Stimulated activated effector memory CD8-positive, alpha-beta T cell treated with anti-CD3 and anti-CD28 coated beads, Interleukin-12 subunit alpha, Interleukin-12 subunit beta, amount 100 ng/mL, for 72 hours (primary cell): ENCODE measurements at regions not wholly inside any gene's neighbourhood (a gene's known extent, or its start where the extent isn't known, plus 50 kb on each side); places are given as distances from the start of the nearest gene placed in this dataset.

ENCODE experiments used
- ATAC-seq: fragments of 150-1000 bp; cut with Tn5 transposase; 2 replicates; pipeline ENCODE4 v1.10.0; 2021
- DNase-seq, 2 donors: peaks; one replicate each; pipeline ENCODE4 v3.0.0; 2021 to 2022; ENCODE audit warnings: low spot score in 2 of 2
- H3K27ac Mint-ChIP-seq: one replicate; pipeline ENCODE4 v1.8.0; 2022; ENCODE audit warnings: mild to moderate bottlenecking, mixed read lengths
- H3K36me3 Mint-ChIP-seq: one replicate; pipeline ENCODE4 v1.8.0; 2022; ENCODE audit warnings: mild to moderate bottlenecking, mixed read lengths
- H3K4me1 Mint-ChIP-seq: one replicate; pipeline ENCODE4 v1.8.0; 2022; ENCODE audit warnings: mixed read lengths
- H3K4me3 Mint-ChIP-seq: one replicate; pipeline ENCODE4 v1.8.0; 2022; ENCODE audit warnings: mild to moderate bottlenecking, mixed read lengths
- H3K9me3 Mint-ChIP-seq: one replicate; pipeline ENCODE4 v1.8.0; 2022; ENCODE audit warnings: mixed read lengths

GRCh38 chr4:96260064-96260682 lies 420.3 kb downstream of the PDHA2 start:
- H3K4me3 Mint-ChIP-seq: no peak overlapping the region
- DNase-seq (no peak), ATAC-seq (no peak)
- no peaks in the 10 kb centered on the region for H3K4me1 Mint-ChIP-seq
- H3K36me3 Mint-ChIP-seq: no peaks in the 10 kb centered on the region
- H3K9me3 Mint-ChIP-seq: peaks cover 20% of the 10 kb centered on the region
- H3K27ac Mint-ChIP-seq: no peak overlapping the region

GRCh38 chr4:96262057-96262456 lies 422.2 kb downstream of the PDHA2 start:
- no peak overlapping the region for H3K4me3 Mint-ChIP-seq
- no peaks in the 10 kb centered on the region for H3K36me3 Mint-ChIP-seq
- peaks cover 16% of the 10 kb centered on the region for H3K9me3 Mint-ChIP-seq
- DNase-seq (no peak), ATAC-seq (no peak)
- no peaks in the 10 kb centered on the region for H3K4me1 Mint-ChIP-seq
- no peak overlapping the region for H3K27ac Mint-ChIP-seq

GRCh38 chr4:96263291-96263690 lies 423.4 kb downstream of the PDHA2 start:
- ATAC-seq: no peak
- peaks cover 17% of the 10 kb centered on the region for H3K9me3 Mint-ChIP-seq
- no peaks in the 10 kb centered on the region for H3K4me1 Mint-ChIP-seq
- H3K27ac Mint-ChIP-seq: no peak overlapping the region
- no peaks in the 10 kb centered on the region for H3K36me3 Mint-ChIP-seq
- H3K4me3 Mint-ChIP-seq: no peak overlapping the region
- DNase-seq: no peak

GRCh38 chr4:96264941-96265463 lies 425.1 kb downstream of the PDHA2 start:
- Mint-ChIP-seq H3K36me3 (no peaks in the 10 kb centered on the region), H3K27ac (no peak overlapping the region), H3K4me3 (no peak overlapping the region), H3K9me3 (peaks cover 17% of the 10 kb centered on the region), H3K4me1 (no peaks in the 10 kb centered on the region)
- DNase-seq (no peak), ATAC-seq (no peak)

GRCh38 chr4:96293806-96294205 lies 453.9 kb downstream of the PDHA2 start:
- no peak for ATAC-seq
- Mint-ChIP-seq H3K4me3 (no peak overlapping the region), H3K27ac (no peak overlapping the region), H3K4me1 (no peaks in the 10 kb centered on the region), H3K9me3 (peaks cover 11% of the 10 kb centered on the region), H3K36me3 (no peaks in the 10 kb centered on the region)
- DNase-seq: no peak

GRCh38 chr4:96295143-96295741 lies 455.3 kb downstream of the PDHA2 start:
- ATAC-seq (no peak), DNase-seq (no peak)
- no peak overlapping the region for H3K27ac Mint-ChIP-seq
- H3K4me1 Mint-ChIP-seq: no peaks in the 10 kb centered on the region
- H3K9me3 Mint-ChIP-seq: peaks cover 11% of the 10 kb centered on the region
- no peaks in the 10 kb centered on the region for H3K36me3 Mint-ChIP-seq
- H3K4me3 Mint-ChIP-seq: no peak overlapping the region

GRCh38 chr4:96301715-96302114 lies 461.8 kb downstream of the PDHA2 start:
- H3K9me3 Mint-ChIP-seq: peaks cover 6% of the 10 kb centered on the region
- H3K36me3 Mint-ChIP-seq: no peaks in the 10 kb centered on the region
- ATAC-seq: no peak
- H3K4me3 Mint-ChIP-seq: no peak overlapping the region
- H3K27ac Mint-ChIP-seq: no peak overlapping the region
- DNase-seq: no peak
- no peaks in the 10 kb centered on the region for H3K4me1 Mint-ChIP-seq

GRCh38 chr4:96305030-96305429 lies 465.1 kb downstream of the PDHA2 start:
- Mint-ChIP-seq H3K36me3 (no peaks in the 10 kb centered on the region), H3K27ac (no peak overlapping the region), H3K9me3 (peaks cover 18% of the 10 kb centered on the region), H3K4me3 (no peak overlapping the region), H3K4me1 (no peaks in the 10 kb centered on the region)
- DNase-seq (no peak), ATAC-seq (no peak)

- DNase-seq (no peak), ATAC-seq (no peak)
- Mint-ChIP-seq H3K36me3 (no peaks in the 10 kb centered on the region), H3K4me3 (no peak overlapping the region), H3K9me3 (peaks cover 9% of the 10 kb centered on the region), H3K4me1 (no peaks in the 10 kb centered on the region), H3K27ac (no peak overlapping the region)
These were observed 472.3 kb downstream of the PDHA2 start for GRCh38 chr4:96312046-96312685.

- H3K4me3 Mint-ChIP-seq: no peak overlapping the region
- no peak for DNase-seq
- no peaks in the 10 kb centered on the region for H3K9me3 Mint-ChIP-seq
These were observed 475.9 kb downstream of the PDHA2 start for GRCh38 chr4:96315815-96316214.

GRCh38 chr4:96316776-96317175 lies 476.9 kb downstream of the PDHA2 start:
- Mint-ChIP-seq H3K36me3 (no peaks in the 10 kb centered on the region), H3K4me3 (no peak overlapping the region), H3K4me1 (no peaks in the 10 kb centered on the region), H3K9me3 (no peaks in the 10 kb centered on the region), H3K27ac (no peak overlapping the region)
- no peak for DNase-seq
- ATAC-seq: no peak

More at GRCh38 chr4:96315815-96316214, 475.9 kb downstream of the PDHA2 start:
- H3K27ac Mint-ChIP-seq: no peak overlapping the region
- no peaks in the 10 kb centered on the region for H3K36me3 Mint-ChIP-seq
- no peaks in the 10 kb centered on the region for H3K4me1 Mint-ChIP-seq
- no peak for ATAC-seq

GRCh38 chr4:96317891-96318290 lies 478.0 kb downstream of the PDHA2 start:
- H3K4me3 Mint-ChIP-seq: no peak overlapping the region
- ATAC-seq: no peak
- no peak for DNase-seq
- H3K36me3 Mint-ChIP-seq: no peaks in the 10 kb centered on the region
- H3K4me1 Mint-ChIP-seq: no peaks in the 10 kb centered on the region
- no peaks in the 10 kb centered on the region for H3K9me3 Mint-ChIP-seq
- H3K27ac Mint-ChIP-seq: no peak overlapping the region

GRCh38 chr4:96326846-96327245 lies 487.0 kb downstream of the PDHA2 start:
- Mint-ChIP-seq H3K36me3 (no peaks in the 10 kb centered on the region), H3K4me1 (no peaks in the 10 kb centered on the region), H3K27ac (no peak overlapping the region), H3K4me3 (no peak overlapping the region), H3K9me3 (peaks cover 17% of the 10 kb centered on the region)
- ATAC-seq: no peak
- no peak for DNase-seq

GRCh38 chr4:96342196-96342595 lies 502.3 kb downstream of the PDHA2 start:
- Mint-ChIP-seq H3K36me3 (no peaks in the 10 kb centered on the region), H3K4me3 (no peak overlapping the region), H3K9me3 (peaks cover 7% of the 10 kb centered on the region), H3K4me1 (no peaks in the 10 kb centered on the region), H3K27ac (no peak overlapping the region)
- ATAC-seq (no peak), DNase-seq (no peak)

GRCh38 chr4:96342790-96343455 lies 503.0 kb downstream of the PDHA2 start:
- Mint-ChIP-seq H3K9me3 (peaks cover 7% of the 10 kb centered on the region), H3K36me3 (no peaks in the 10 kb centered on the region), H3K4me3 (no peak overlapping the region), H3K27ac (no peak overlapping the region), H3K4me1 (no peaks in the 10 kb centered on the region)
- ATAC-seq (no peak), DNase-seq (no peak)
